Type B pancreatic cell (in vitro differentiated cells): ENCODE measurements at regions not wholly inside any gene's neighbourhood (a gene's known extent, or its start where the extent isn't known, plus 50 kb on each side); places are given as distances from the start of the nearest gene placed in this dataset.

ENCODE experiments used
- DNase-seq: peaks from one replicate; pipeline ENCODE4 v3.0.0; 2021; ENCODE audit warnings: mixed read lengths; ENCODE audit not compliant: unreplicated experiment; ENCODE audit errors: extremely low spot score
- H3K27ac Mint-ChIP-seq: 2 replicates; pipeline ENCODE4 v1.8.0; 2021; ENCODE audit warnings: mild to moderate bottlenecking, mixed read lengths
- H3K27me3 Mint-ChIP-seq: 2 replicates; pipeline ENCODE4 v1.8.0; 2021; ENCODE audit warnings: mixed read lengths
- H3K36me3 Mint-ChIP-seq: 2 replicates; pipeline ENCODE4 v1.8.0; 2021; ENCODE audit warnings: mixed read lengths
- H3K4me1 Mint-ChIP-seq: one replicate; pipeline ENCODE4 v1.8.0; 2021; ENCODE audit warnings: mixed read lengths; ENCODE audit not compliant: unreplicated experiment
- H3K4me3 Mint-ChIP-seq: 2 replicates; pipeline ENCODE4 v1.8.0; 2021; ENCODE audit warnings: mild to moderate bottlenecking, mixed read lengths
- H3K9me3 Mint-ChIP-seq: 2 replicates; pipeline ENCODE4 v1.8.0; 2021; ENCODE audit warnings: mixed read lengths
- TF ChIP-seq, protein P1 (sequence below): fragments of 200-600 bp; sonication (generic); conservative IDR thresholded peaks from 2 replicates; pipeline ENCODE4 v1.5.0; 2021; ENCODE audit warnings: antibody characterized with exemption, mild to moderate bottlenecking

DNA sequence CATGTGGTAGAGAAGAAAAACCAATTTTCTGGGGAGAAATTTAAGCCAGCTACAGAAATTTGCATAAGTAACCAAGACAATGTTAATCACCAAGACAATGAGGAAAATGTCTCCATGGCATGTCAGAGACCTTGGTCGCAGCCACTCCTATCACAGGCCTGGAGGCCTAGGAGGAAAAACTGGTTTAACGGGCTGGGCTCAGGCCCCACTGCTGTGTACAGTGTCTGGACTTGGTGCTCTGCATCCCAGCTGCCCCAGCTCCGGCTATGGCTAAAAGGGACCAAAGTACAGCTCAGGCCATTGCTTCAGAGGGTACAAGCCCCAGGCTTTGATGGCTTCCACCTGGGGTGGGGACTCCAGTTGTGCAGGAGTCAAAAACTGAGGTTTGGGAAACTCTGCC lies 1075.1 kb upstream of the CDH18 start:
- no peaks in the 10 kb centered on the region for H3K36me3 Mint-ChIP-seq
- H3K27ac Mint-ChIP-seq: no peak overlapping the region
- no peaks in the 10 kb centered on the region for H3K9me3 Mint-ChIP-seq
- H3K4me3 Mint-ChIP-seq: no peak overlapping the region
- TF ChIP-seq, protein P1, sequence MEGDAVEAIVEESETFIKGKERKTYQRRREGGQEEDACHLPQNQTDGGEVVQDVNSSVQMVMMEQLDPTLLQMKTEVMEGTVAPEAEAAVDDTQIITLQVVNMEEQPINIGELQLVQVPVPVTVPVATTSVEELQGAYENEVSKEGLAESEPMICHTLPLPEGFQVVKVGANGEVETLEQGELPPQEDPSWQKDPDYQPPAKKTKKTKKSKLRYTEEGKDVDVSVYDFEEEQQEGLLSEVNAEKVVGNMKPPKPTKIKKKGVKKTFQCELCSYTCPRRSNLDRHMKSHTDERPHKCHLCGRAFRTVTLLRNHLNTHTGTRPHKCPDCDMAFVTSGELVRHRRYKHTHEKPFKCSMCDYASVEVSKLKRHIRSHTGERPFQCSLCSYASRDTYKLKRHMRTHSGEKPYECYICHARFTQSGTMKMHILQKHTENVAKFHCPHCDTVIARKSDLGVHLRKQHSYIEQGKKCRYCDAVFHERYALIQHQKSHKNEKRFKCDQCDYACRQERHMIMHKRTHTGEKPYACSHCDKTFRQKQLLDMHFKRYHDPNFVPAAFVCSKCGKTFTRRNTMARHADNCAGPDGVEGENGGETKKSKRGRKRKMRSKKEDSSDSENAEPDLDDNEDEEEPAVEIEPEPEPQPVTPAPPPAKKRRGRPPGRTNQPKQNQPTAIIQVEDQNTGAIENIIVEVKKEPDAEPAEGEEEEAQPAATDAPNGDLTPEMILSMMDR: no peak
- H3K27me3 Mint-ChIP-seq: no peaks in the 10 kb centered on the region
- no peaks in the 10 kb centered on the region for H3K4me1 Mint-ChIP-seq
- no peak for DNase-seq

DNA sequence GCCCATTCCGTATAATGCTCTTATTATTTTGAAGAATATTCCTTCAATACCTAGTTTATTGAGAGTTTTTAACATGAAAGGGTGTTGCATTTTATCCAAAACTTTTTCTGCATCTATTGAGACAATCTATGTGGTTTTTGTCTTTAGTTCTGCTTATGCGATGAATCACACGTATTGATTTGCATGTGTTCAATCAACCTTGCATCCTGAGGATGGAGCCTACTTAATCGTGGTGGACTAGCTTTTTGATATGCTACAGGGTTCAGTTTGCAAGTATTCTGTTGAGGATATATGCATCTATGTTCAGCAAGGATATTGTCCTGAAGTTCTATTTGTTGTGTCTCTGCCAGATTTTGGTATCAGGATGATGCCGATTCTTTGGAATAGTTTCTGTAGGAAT lies 1070.3 kb upstream of the CDH18 start:
- H3K36me3 Mint-ChIP-seq: no peaks in the 10 kb centered on the region
- H3K27me3 Mint-ChIP-seq: no peaks in the 10 kb centered on the region
- TF ChIP-seq, protein P1: no peak
- DNase-seq: no peak
- no peak overlapping the region for H3K27ac Mint-ChIP-seq
- no peaks in the 10 kb centered on the region for H3K4me1 Mint-ChIP-seq
- no peak overlapping the region for H3K4me3 Mint-ChIP-seq
- no peaks in the 10 kb centered on the region for H3K9me3 Mint-ChIP-seq

DNA sequence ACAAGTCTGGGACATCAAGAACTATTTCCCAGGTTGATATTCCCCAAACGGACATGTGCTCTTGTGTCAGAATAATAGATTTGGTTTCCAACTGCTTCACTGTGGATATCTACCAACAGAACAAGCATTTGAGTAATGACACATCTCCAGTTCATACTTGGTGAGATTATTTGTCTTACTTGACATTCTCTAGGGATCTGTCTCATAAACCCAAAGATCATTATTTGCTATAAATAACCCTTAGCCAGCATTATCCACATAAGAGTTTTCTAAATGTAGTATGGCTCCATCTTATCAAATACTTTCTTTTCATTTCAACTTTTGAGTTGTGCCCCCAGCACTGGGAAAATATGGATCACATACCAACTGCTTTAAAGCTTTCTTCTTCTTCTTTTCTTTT lies 1063.9 kb upstream of the CDH18 start:
- DNase-seq: no peak
- Mint-ChIP-seq H3K9me3 (no peaks in the 10 kb centered on the region), H3K27ac (no peak overlapping the region), H3K4me3 (no peak overlapping the region), H3K4me1 (no peaks in the 10 kb centered on the region), H3K27me3 (no peaks in the 10 kb centered on the region), H3K36me3 (no peaks in the 10 kb centered on the region)
- TF ChIP-seq, protein P1: no peak

DNA sequence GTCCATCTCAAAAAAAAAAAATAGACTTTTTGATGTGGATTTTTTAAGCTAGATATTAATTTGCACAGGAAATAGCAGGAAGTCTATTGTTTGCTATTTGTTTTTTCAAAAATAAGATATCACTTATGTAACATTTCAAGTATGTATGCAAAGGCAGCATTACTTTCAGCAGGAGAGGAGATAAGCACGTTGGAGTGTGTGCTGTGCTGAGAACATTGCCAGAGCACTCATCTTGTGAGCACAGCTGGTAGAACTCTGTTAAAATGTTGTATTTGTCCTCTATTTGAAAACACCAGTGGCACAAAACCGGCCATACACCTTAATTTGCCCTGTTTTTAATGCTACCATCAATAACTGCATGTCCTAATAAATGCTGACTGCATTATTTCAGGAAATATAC lies 1061.9 kb upstream of the CDH18 start:
- Mint-ChIP-seq H3K9me3 (no peaks in the 10 kb centered on the region), H3K4me1 (no peaks in the 10 kb centered on the region), H3K36me3 (no peaks in the 10 kb centered on the region), H3K4me3 (no peak overlapping the region), H3K27ac (no peak overlapping the region), H3K27me3 (no peaks in the 10 kb centered on the region)
- TF ChIP-seq, protein P1: no peak
- DNase-seq: no peak

DNA sequence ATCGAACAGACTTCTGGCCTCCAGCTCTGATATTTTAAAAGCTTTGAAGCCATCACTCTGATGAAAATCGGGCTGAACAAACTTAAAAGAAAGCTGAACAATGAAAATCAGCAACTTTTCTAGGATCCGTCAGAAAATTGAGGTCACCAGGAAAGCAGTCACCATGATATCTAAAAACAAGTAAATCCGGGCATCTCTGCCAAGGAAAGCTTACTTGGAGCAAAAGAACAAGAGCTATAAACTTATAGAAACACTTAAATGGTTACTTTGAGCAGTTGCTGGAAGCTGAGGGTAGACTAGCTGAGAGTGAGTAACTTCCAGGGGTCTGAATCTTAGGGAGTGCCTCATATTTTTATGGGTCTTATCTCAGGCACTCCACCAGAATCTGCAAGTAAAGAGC lies 1043.0 kb upstream of the CDH18 start:
- Mint-ChIP-seq H3K27ac (no peak overlapping the region), H3K4me1 (no peaks in the 10 kb centered on the region)
- TF ChIP-seq, protein P1: no peak

DNA sequence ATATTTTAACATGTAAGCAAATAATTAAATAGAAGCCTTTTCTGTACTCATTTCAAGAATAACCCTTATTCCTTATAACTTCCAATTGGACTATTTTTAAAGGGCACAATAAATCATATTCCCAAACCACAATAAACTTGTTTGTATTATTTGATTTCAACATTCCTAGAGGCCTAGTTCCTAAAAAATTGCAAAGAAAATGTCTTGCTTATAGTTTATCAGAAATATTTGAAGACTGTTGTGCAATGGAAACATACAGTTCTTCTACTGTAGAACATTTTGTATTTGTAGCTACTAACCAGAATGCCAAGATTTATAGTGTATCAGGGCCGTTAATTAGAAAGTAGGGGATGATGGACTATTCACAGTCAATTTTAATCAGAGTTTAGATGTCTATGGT lies 1037.0 kb upstream of the CDH18 start:
- TF ChIP-seq, protein P1: no peak
- Mint-ChIP-seq H3K9me3 (peaks cover 12% of the 10 kb centered on the region), H3K4me3 (no peak overlapping the region), H3K27me3 (no peaks in the 10 kb centered on the region), H3K36me3 (no peaks in the 10 kb centered on the region), H3K4me1 (no peaks in the 10 kb centered on the region), H3K27ac (no peak overlapping the region)
- DNase-seq: no peak

More for the DNA sequence above, 1043.0 kb upstream of the CDH18 start:
- no peaks in the 10 kb centered on the region for H3K27me3 Mint-ChIP-seq
- H3K9me3 Mint-ChIP-seq: no peaks in the 10 kb centered on the region
- no peaks in the 10 kb centered on the region for H3K36me3 Mint-ChIP-seq
- no peak overlapping the region for H3K4me3 Mint-ChIP-seq
- no peak for DNase-seq
